Liver (tissue), 8 donors: ENCODE measurements at regions not wholly inside any gene's neighbourhood (a gene's known extent, or its start where the extent isn't known, plus 50 kb on each side); places are given as distances from the start of the nearest gene placed in this dataset.

ENCODE experiments used
- DNase-seq: peaks from one replicate; pipeline ENCODE4 v3.0.0-alpha.2; 2017; ENCODE audit warnings: low spot score
- H3K27ac ChIP-seq, 2 donors: one replicate each; pipeline ENCODE4 v1.7.0; 2013; ENCODE audit warnings: inconsistent platforms in 2 of 2, low read length in 2 of 2, control low read depth in 1 of 2, low read depth in 1 of 2, mild to moderate bottlenecking in 1 of 2
- H3K27me3 ChIP-seq, 4 donors: one replicate each; pipeline versions ENCODE4 v1.6.1 to v1.7.0; 2013; ENCODE audit warnings: low read length in 3 of 4, inconsistent platforms in 1 of 4, mild to moderate bottlenecking in 1 of 4, moderate library complexity in 1 of 4; ENCODE audit not compliant: control insufficient read depth in 4 of 4, insufficient read depth in 4 of 4
- H3K36me3 ChIP-seq, 4 donors: one replicate each; pipeline versions ENCODE4 v1.6.1 to v1.7.0; 2013; ENCODE audit warnings: low read length in 3 of 4, mild to moderate bottlenecking in 3 of 4, low read depth in 1 of 4, moderate library complexity in 1 of 4; ENCODE audit not compliant: control insufficient read depth in 4 of 4, insufficient read depth in 3 of 4
- H3K4me1 ChIP-seq, 4 donors: one replicate each; pipeline versions ENCODE4 v1.6.1 to v1.7.0; 2013; ENCODE audit warnings: low read length in 3 of 4, mild to moderate bottlenecking in 3 of 4, moderate library complexity in 1 of 4; ENCODE audit not compliant: control insufficient read depth in 4 of 4, insufficient read depth in 4 of 4
- H3K4me3 ChIP-seq, 3 donors: one replicate each; pipeline versions ENCODE4 v1.6.1 to v1.7.0; 2013; ENCODE audit warnings: low read length in 3 of 3, control low read depth in 1 of 3, low read depth in 1 of 3, mild to moderate bottlenecking in 1 of 3
- H3K9ac ChIP-seq, 2 donors: one replicate each; pipeline ENCODE4 v1.7.0; 2013; ENCODE audit warnings: low read length in 2 of 2, mild to moderate bottlenecking in 2 of 2, moderate library complexity in 2 of 2, control low read depth in 1 of 2, low read depth in 1 of 2
- H3K9me3 ChIP-seq, 4 donors: one replicate each; pipeline versions ENCODE4 v1.6.1 to v1.7.0; 2013; ENCODE audit warnings: low read length in 3 of 4; ENCODE audit not compliant: control insufficient read depth in 4 of 4
- EGR1 ChIP-seq, 2 donors: IDR thresholded peaks; 2 replicates each; pipeline ENCODE4 v1.6.1; 2016 to 2018; ENCODE audit warnings: antibody characterized with exemption in 2 of 2, low read depth in 2 of 2
- FOXA1 ChIP-seq: IDR thresholded peaks from 2 replicates; pipeline ENCODE4 v1.6.1; 2016; ENCODE audit warnings: antibody characterized with exemption
- FOXA2 ChIP-seq: IDR thresholded peaks from 2 replicates; pipeline ENCODE4 v1.6.1; 2016; ENCODE audit warnings: antibody characterized with exemption
- GABPA ChIP-seq, 2 donors: IDR thresholded peaks in 1 of 2; conservative IDR thresholded peaks in 1 of 2; 2 replicates each; pipeline ENCODE4 v1.6.1; 2016; ENCODE audit warnings: antibody characterized with exemption in 2 of 2, mild to moderate bottlenecking in 1 of 2, moderate library complexity in 1 of 2
- HNF4A ChIP-seq, 2 donors: conservative IDR thresholded peaks; 2 replicates each; pipeline ENCODE4 v1.6.1; 2016; ENCODE audit warnings: antibody characterized with exemption in 2 of 2, mild to moderate bottlenecking in 2 of 2
- HNF4G ChIP-seq: IDR thresholded peaks from 2 replicates; pipeline ENCODE4 v1.6.1; 2016; ENCODE audit warnings: antibody characterized with exemption
- JUND ChIP-seq, 2 donors: IDR thresholded peaks; 2 replicates each; pipeline ENCODE4 v1.6.1; 2016; ENCODE audit warnings: antibody characterized with exemption in 2 of 2
- NR2F2 ChIP-seq: IDR thresholded peaks from 2 replicates; pipeline ENCODE4 v1.6.1; 2016; ENCODE audit warnings: antibody characterized with exemption
- RAD21 ChIP-seq, 2 donors: IDR thresholded peaks; 2 replicates each; pipeline ENCODE4 v1.6.1; 2016; ENCODE audit warnings: antibody characterized with exemption in 2 of 2, mild to moderate bottlenecking in 2 of 2
- RXRA ChIP-seq, 2 donors: IDR thresholded peaks; 2 replicates each; pipeline ENCODE4 v1.6.1; 2017 to 2018; ENCODE audit warnings: antibody characterized with exemption in 2 of 2, mild to moderate bottlenecking in 1 of 2
- SP1 ChIP-seq: IDR thresholded peaks from 2 replicates; pipeline ENCODE4 v1.6.1; 2018; ENCODE audit warnings: antibody characterized with exemption, mild to moderate bottlenecking
- TAF1 ChIP-seq: conservative IDR thresholded peaks from 2 replicates; pipeline ENCODE4 v1.6.1; 2016; ENCODE audit warnings: antibody characterized with exemption, mild to moderate bottlenecking
- YY1 ChIP-seq: IDR thresholded peaks from 2 replicates; pipeline ENCODE4 v1.6.1; 2016; ENCODE audit warnings: antibody characterized with exemption, mild to moderate bottlenecking
- WGBS: extraction: QIAGEN DNeasy Blood & Tissue Kit; methylation state at CpG from one replicate; pipeline ENCODE4 v1.1.7; 2013; 5-methylcytosine and 5-hydroxymethylcytosine counted together
- TF ChIP-seq, protein P1 (sequence below): IDR thresholded peaks from 2 replicates; pipeline ENCODE4 v1.6.1; 2016; ENCODE audit warnings: antibody characterized with exemption
- TF ChIP-seq, protein P2 (sequence below): fragments of 150-350 bp; IDR thresholded peaks from 2 replicates; pipeline ENCODE4 v1.5.1; 2017; ENCODE audit warnings: improper control_type of control experiment, low read depth, low read length; ENCODE audit not compliant: missing input control
- TF ChIP-seq, protein P3 (sequence below): IDR thresholded peaks from 2 replicates; pipeline ENCODE4 v1.6.1; 2016; ENCODE audit warnings: antibody characterized with exemption
- TF ChIP-seq, protein P4 (sequence below): IDR thresholded peaks from 2 replicates; pipeline ENCODE4 v1.6.1; 2016; ENCODE audit warnings: antibody characterized with exemption, mild to moderate bottlenecking
- TF ChIP-seq, protein P5 (sequence below): IDR thresholded peaks from 2 replicates; pipeline ENCODE4 v1.6.1; 2016; ENCODE audit warnings: antibody characterized with exemption
- donor health status: healthy.
- donor health status: healthy.
- donor health status: healthy.
- donor health status: healthy.
- donor health status: healthy.

DNA sequence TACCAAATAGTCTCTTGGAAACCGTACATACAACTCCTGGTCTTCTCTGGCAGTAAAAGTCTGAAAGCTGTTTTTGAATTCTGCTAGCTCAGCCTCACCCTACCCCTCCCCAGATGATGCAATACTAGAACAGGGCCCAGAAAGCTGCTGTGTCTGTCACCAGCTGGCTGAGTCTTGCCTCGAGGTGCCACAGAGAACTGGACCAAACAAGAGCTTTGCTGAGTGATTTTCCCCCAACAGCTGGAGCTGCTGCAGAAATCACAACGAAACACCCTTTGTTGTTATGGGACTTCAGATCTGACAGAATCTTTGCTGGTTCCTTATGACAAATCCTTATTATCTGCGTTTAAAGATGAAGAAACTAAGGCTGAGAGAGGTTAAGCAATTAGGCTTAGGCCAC, 134.1 kb downstream of the SPAG6 start:
- no peak overlapping the region for H3K9ac ChIP-seq
- peaks cover 0 to 20% (median 12%) of the 10 kb centered on the region in 4 donors for H3K4me1 ChIP-seq
- TF ChIP-seq RAD21 (IDR thresholded peaks at IDR 0.05) (no peak), FOXA2 (no peak), HNF4G (no peak), SP1 (no peak), RXRA (IDR thresholded peaks at IDR 0.05) (no peak)
- TF ChIP-seq, protein P1, sequence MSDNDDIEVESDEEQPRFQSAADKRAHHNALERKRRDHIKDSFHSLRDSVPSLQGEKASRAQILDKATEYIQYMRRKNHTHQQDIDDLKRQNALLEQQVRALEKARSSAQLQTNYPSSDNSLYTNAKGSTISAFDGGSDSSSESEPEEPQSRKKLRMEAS, result no peak
- TF ChIP-seq, protein P2, sequence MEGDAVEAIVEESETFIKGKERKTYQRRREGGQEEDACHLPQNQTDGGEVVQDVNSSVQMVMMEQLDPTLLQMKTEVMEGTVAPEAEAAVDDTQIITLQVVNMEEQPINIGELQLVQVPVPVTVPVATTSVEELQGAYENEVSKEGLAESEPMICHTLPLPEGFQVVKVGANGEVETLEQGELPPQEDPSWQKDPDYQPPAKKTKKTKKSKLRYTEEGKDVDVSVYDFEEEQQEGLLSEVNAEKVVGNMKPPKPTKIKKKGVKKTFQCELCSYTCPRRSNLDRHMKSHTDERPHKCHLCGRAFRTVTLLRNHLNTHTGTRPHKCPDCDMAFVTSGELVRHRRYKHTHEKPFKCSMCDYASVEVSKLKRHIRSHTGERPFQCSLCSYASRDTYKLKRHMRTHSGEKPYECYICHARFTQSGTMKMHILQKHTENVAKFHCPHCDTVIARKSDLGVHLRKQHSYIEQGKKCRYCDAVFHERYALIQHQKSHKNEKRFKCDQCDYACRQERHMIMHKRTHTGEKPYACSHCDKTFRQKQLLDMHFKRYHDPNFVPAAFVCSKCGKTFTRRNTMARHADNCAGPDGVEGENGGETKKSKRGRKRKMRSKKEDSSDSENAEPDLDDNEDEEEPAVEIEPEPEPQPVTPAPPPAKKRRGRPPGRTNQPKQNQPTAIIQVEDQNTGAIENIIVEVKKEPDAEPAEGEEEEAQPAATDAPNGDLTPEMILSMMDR, result no peak
- H3K4me3 ChIP-seq, result no peak overlapping the region
- H3K36me3 ChIP-seq, result no peaks in the 10 kb centered on the region
- H3K27me3 ChIP-seq, result peaks cover 6 to 23% (median 14%) of the 10 kb centered on the region in 4 donors
- DNase-seq, result no peak
- H3K27ac ChIP-seq, result no peak overlapping the region
- WGBS, result 79% methylated on average over 4 of the region's 4 CpGs
- peaks cover 0 to 8% (median under 1%) of the 10 kb centered on the region in 4 donors for H3K9me3 ChIP-seq

DNA sequence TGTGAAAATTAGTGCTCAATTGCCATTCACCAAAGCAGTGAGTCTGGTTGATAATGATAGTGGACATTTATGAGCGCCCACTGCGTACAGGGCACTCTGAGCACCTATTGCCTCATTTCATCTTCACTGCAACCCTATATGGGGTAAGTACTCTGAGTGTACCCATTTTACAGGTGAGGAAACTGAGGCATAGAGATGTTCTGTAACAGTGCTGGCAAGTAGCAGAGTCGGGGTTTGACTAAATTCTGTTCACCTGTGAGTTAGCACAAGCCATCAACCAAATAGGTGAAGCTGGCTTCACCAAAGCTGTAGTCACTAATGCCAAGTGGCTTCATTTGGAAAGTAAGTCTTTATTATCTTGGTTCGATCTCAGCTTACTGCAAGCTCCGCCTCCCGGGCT, 135.8 kb downstream of the SPAG6 start:
- no peak overlapping the region for H3K9ac ChIP-seq
- 92% methylated on average over 6 of the region's 6 CpGs for WGBS
- peaks cover 0 to 13% (median 7%) of the 10 kb centered on the region in 4 donors for H3K4me1 ChIP-seq
- peaks cover 3 to 13% (median 5%) of the 10 kb centered on the region in 4 donors for H3K27me3 ChIP-seq
- no peak overlapping the region for H3K27ac ChIP-seq
- no peak overlapping the region for H3K4me3 ChIP-seq
- H3K9me3 ChIP-seq, result peaks cover 0 to 1% (median under 1%) of the 10 kb centered on the region in 4 donors
- DNase-seq, result no peak
- H3K36me3 ChIP-seq, result no peaks in the 10 kb centered on the region
- TF ChIP-seq JUND (IDR thresholded peaks at IDR 0.05) (no peak), FOXA1 (no peak), NR2F2 (no peak), RXRA (IDR thresholded peaks at IDR 0.05) (no peak), EGR1 (IDR thresholded peaks at IDR 0.05; ENCODE audit: low read depth in 2 of 2) (no peak), YY1 (no peak), HNF4G (no peak), FOXA2 (no peak), GABPA (IDR thresholded peaks at IDR 0.05 in 1 of 2, conservative IDR thresholded peaks at IDR 0.05 in 1 of 2) (no peak), RAD21 (IDR thresholded peaks at IDR 0.05) (no peak), HNF4A (conservative IDR thresholded peaks at IDR 0.05) (no peak), SP1 (no peak), TAF1 (no peak)
- TF ChIP-seq, protein P3, sequence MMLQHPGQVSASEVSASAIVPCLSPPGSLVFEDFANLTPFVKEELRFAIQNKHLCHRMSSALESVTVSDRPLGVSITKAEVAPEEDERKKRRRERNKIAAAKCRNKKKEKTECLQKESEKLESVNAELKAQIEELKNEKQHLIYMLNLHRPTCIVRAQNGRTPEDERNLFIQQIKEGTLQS, result no peak
- TF ChIP-seq, protein P4, sequence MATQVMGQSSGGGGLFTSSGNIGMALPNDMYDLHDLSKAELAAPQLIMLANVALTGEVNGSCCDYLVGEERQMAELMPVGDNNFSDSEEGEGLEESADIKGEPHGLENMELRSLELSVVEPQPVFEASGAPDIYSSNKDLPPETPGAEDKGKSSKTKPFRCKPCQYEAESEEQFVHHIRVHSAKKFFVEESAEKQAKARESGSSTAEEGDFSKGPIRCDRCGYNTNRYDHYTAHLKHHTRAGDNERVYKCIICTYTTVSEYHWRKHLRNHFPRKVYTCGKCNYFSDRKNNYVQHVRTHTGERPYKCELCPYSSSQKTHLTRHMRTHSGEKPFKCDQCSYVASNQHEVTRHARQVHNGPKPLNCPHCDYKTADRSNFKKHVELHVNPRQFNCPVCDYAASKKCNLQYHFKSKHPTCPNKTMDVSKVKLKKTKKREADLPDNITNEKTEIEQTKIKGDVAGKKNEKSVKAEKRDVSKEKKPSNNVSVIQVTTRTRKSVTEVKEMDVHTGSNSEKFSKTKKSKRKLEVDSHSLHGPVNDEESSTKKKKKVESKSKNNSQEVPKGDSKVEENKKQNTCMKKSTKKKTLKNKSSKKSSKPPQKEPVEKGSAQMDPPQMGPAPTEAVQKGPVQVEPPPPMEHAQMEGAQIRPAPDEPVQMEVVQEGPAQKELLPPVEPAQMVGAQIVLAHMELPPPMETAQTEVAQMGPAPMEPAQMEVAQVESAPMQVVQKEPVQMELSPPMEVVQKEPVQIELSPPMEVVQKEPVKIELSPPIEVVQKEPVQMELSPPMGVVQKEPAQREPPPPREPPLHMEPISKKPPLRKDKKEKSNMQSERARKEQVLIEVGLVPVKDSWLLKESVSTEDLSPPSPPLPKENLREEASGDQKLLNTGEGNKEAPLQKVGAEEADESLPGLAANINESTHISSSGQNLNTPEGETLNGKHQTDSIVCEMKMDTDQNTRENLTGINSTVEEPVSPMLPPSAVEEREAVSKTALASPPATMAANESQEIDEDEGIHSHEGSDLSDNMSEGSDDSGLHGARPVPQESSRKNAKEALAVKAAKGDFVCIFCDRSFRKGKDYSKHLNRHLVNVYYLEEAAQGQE, result no peak
- TF ChIP-seq, protein P5, sequence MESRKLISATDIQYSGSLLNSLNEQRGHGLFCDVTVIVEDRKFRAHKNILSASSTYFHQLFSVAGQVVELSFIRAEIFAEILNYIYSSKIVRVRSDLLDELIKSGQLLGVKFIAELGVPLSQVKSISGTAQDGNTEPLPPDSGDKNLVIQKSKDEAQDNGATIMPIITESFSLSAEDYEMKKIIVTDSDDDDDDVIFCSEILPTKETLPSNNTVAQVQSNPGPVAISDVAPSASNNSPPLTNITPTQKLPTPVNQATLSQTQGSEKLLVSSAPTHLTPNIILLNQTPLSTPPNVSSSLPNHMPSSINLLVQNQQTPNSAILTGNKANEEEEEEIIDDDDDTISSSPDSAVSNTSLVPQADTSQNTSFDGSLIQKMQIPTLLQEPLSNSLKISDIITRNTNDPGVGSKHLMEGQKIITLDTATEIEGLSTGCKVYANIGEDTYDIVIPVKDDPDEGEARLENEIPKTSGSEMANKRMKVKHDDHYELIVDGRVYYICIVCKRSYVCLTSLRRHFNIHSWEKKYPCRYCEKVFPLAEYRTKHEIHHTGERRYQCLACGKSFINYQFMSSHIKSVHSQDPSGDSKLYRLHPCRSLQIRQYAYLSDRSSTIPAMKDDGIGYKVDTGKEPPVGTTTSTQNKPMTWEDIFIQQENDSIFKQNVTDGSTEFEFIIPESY, result no peak
- TF ChIP-seq, protein P2, result no peak
- TF ChIP-seq, protein P1, result no peak
